Motor neuron (in vitro differentiated cells): ENCODE measurements at regions not wholly inside any gene's neighbourhood (a gene's known extent, or its start where the extent isn't known, plus 50 kb on each side); places are given as distances from the start of the nearest gene placed in this dataset.
A peak's percentile ranks its signal among the peaks of the same experiment; 100 is the strongest.

ENCODE experiments used
- ATAC-seq, 8 experiments: fragments of 200-7000 bp; cut with Tn5 transposase; replicated peaks in 6 of 8; 2 replicates each; pipeline ENCODE4 v1.8.0; 2021; ENCODE audit warnings: mild to moderate bottlenecking in 8 of 8, moderate library complexity in 8 of 8
- H3K27ac ChIP-seq, 2 donors: fragments of 250-450 bp; sonication (Bioruptor Pico); 2 replicates each; pipeline ENCODE4 v1.9.0; 2021; ENCODE audit warnings: antibody characterized with exemption in 2 of 2, mild to moderate bottlenecking in 2 of 2, moderate library complexity in 1 of 2
- H3K4me1 ChIP-seq, 2 donors: fragments of 250-450 bp; sonication (Bioruptor Pico); replicated peaks in 1 of 2; 2 replicates each; pipeline ENCODE4 v1.6.1; 2021; ENCODE audit warnings: antibody characterized with exemption in 2 of 2, mild to moderate bottlenecking in 2 of 2, moderate library complexity in 1 of 2
- H3K4me3 ChIP-seq, 5 donors: fragments of 250-450 bp; sonication (Bioruptor Pico); 2 replicates each; pipeline ENCODE4 v1.9.0; 2021; ENCODE audit warnings: antibody characterized with exemption in 5 of 5, mild to moderate bottlenecking in 5 of 5, moderate library complexity in 4 of 5
- WGBS, 10 experiments: fragments of 450-650 bp; shearing (Covaris generic); methylation state at CpG; one replicate each; pipeline ENCODE4 v1.0.0; 2022; 5-methylcytosine and 5-hydroxymethylcytosine counted together
- in situ Hi-C, 9 experiments: fragments of 400-800 bp; cut with MboI; loops; one replicate each; pipeline ENCODE4 v1.15.0; 2021; ENCODE audit warnings: low sequenced_read_pairs in 9 of 9, low pct_unique_long_range_greater_than_20kb in 2 of 9; ENCODE audit not compliant: unreplicated experiment in 9 of 9

GRCh38 chr2:185891403-185891802 lies 152.8 kb downstream of the FSIP2 start:
- in situ Hi-C loops: no loop called here
- H3K27ac ChIP-seq: no peak overlapping the region
- ATAC-seq: no peak
- no peaks in the 10 kb centered on the region for H3K4me1 ChIP-seq
- H3K4me3 ChIP-seq: no peak overlapping the region

- no peak for ATAC-seq
- H3K27ac ChIP-seq: no peak overlapping the region
- no peak overlapping the region for H3K4me3 ChIP-seq
- in situ Hi-C loops: no loop called here
- no peaks in the 10 kb centered on the region for H3K4me1 ChIP-seq
- 20 to 100% (median 100%) methylated on average over 1 to 2 of the region's 2 CpGs; no CpG with 5 or more reads in 1 of the 10 experiments for WGBS, 10 experiments
Measured at GRCh38 chr2:185891804-185892411, 153.3 kb downstream of the FSIP2 start.

GRCh38 chr2:185892484-185892883 lies 153.9 kb downstream of the FSIP2 start:
- H3K27ac ChIP-seq: no peak overlapping the region
- WGBS, 10 experiments: 17 to 100% (median 100%) methylated on average over 1 of the region's 1 CpG; no CpG with 5 or more reads in 4 of the 10 experiments
- no peaks in the 10 kb centered on the region for H3K4me1 ChIP-seq
- in situ Hi-C loops: no loop called here
- ATAC-seq: no peak
- no peak overlapping the region for H3K4me3 ChIP-seq

GRCh38 chr2:185894223-185894622 lies 155.6 kb downstream of the FSIP2 start:
- 9 to 100% (median 91%) methylated on average over 1 to 2 of the region's 2 CpGs for WGBS, 10 experiments
- Histone ChIP-seq H3K4me3 (no peak overlapping the region), H3K27ac (no peak overlapping the region), H3K4me1 (no peaks in the 10 kb centered on the region)
- no peak for ATAC-seq
- in situ Hi-C loops: no loop called here

GRCh38 chr2:185895828-185896693 lies 157.5 kb downstream of the FSIP2 start:
- ATAC-seq: peak in 1 of 8 experiments; percentile 86
- no peak overlapping the region for H3K4me3 ChIP-seq
- 20 to 100% (median 85%) methylated on average over 2 to 5 of the region's 5 CpGs for WGBS, 10 experiments
- H3K4me1 ChIP-seq: no peaks in the 10 kb centered on the region
- in situ Hi-C loops: no loop called here
- H3K27ac ChIP-seq: no peak overlapping the region

- no peaks in the 10 kb centered on the region for H3K4me1 ChIP-seq
- in situ Hi-C loops: no loop called here
- 40 to 100% (median 100%) methylated on average over 1 of the region's 1 CpG for WGBS, 10 experiments
- no peak overlapping the region for H3K27ac ChIP-seq
- ATAC-seq: peak in 1 of 8 experiments; percentile 75
- no peak overlapping the region for H3K4me3 ChIP-seq
Measured at GRCh38 chr2:185899366-185899765, 160.8 kb downstream of the FSIP2 start.

- 0 to 100% (median 51%) methylated on average over 1 of the region's 1 CpG; no CpG with 5 or more reads in 2 of the 10 experiments for WGBS, 10 experiments
- Histone ChIP-seq H3K4me3 (no peak overlapping the region), H3K4me1 (no peaks in the 10 kb centered on the region), H3K27ac (no peak overlapping the region)
- in situ Hi-C loops: no loop called here
- ATAC-seq: peak in 2 of 8 experiments; percentile 84 to 88
Measured at GRCh38 chr2:185919155-185919554, 180.6 kb downstream of the FSIP2 start.

- no peaks in the 10 kb centered on the region for H3K4me1 ChIP-seq
- no peak overlapping the region for H3K27ac ChIP-seq
- no peak overlapping the region for H3K4me3 ChIP-seq
- no peak for ATAC-seq
- in situ Hi-C loops: no loop called here
- WGBS, 10 experiments: 63 to 100% (median 91%) methylated on average over 1 to 3 of the region's 3 CpGs; no CpG with 5 or more reads in 2 of the 10 experiments
Measured at GRCh38 chr2:185921048-185921756, 182.6 kb downstream of the FSIP2 start.

- in situ Hi-C loops: no loop called here
- H3K4me3 ChIP-seq: no peak overlapping the region
- H3K27ac ChIP-seq: no peak overlapping the region
- no peaks in the 10 kb centered on the region for H3K4me1 ChIP-seq
- 0 to 100% (median 67%) methylated on average over 1 to 2 of the region's 2 CpGs for WGBS, 10 experiments
- no peak for ATAC-seq
Measured at GRCh38 chr2:185934232-185934631, 195.6 kb downstream of the FSIP2 start.

- in situ Hi-C loops: no loop called here
- H3K27ac ChIP-seq: no peak overlapping the region
- no peak for ATAC-seq
Measured at GRCh38 chr2:185939858-185940257, 201.3 kb downstream of the FSIP2 start.

GRCh38 chr2:185942855-185943254 lies 204.3 kb downstream of the FSIP2 start:
- 17 to 100% (median 82%) methylated on average over 1 to 4 of the region's 4 CpGs for WGBS, 10 experiments
- Histone ChIP-seq H3K4me3 (no peak overlapping the region), H3K4me1 (peaks cover 0 to 1% of the 10 kb centered on the region in 2 donors), H3K27ac (no peak overlapping the region)
- in situ Hi-C loops: no loop called here
- ATAC-seq: no peak

More at GRCh38 chr2:185939858-185940257, 201.3 kb downstream of the FSIP2 start:
- Histone ChIP-seq H3K4me3 (no peak overlapping the region), H3K4me1 (no peaks in the 10 kb centered on the region)

GRCh38 chr2:185947722-185948121 lies 209.1 kb downstream of the FSIP2 start:
- peaks cover 0 to 2% of the 10 kb centered on the region in 2 donors for H3K4me1 ChIP-seq
- no peak overlapping the region for H3K4me3 ChIP-seq
- H3K27ac ChIP-seq: no peak overlapping the region
- in situ Hi-C loops: no loop called here
- no peak for ATAC-seq
- WGBS, 10 experiments: 29 to 94% (median 60%) methylated on average over 1 to 2 of the region's 2 CpGs; no CpG with 5 or more reads in 4 of the 10 experiments

GRCh38 chr2:185952100-185952499 lies 213.5 kb downstream of the FSIP2 start:
- H3K27ac ChIP-seq: no peak overlapping the region
- peak in 3 of 8 experiments; percentile 81 to 98 (median 92) for ATAC-seq
- WGBS, 10 experiments: 30 to 100% (median 100%) methylated on average over 1 to 2 of the region's 3 CpGs; no CpG with 5 or more reads in 4 of the 10 experiments

More at GRCh38 chr2:185952100-185952499, 213.5 kb downstream of the FSIP2 start:
- H3K4me3 ChIP-seq: no peak overlapping the region
- H3K4me1 ChIP-seq: peaks cover 0 to 2% of the 10 kb centered on the region in 2 donors
- in situ Hi-C loops: no loop called here
